WTC11 (cell line): ENCODE measurements at regions not wholly inside any gene's neighbourhood (a gene's known extent, or its start where the extent isn't known, plus 50 kb on each side); places are given as distances from the start of the nearest gene placed in this dataset.

Experiments
- ATAC-seq: fragments of 200-7000 bp; cut with Tn5 transposase; 2 replicates; pipeline ENCODE4 v1.10.0; 2021; ENCODE audit warnings: mild to moderate bottlenecking, moderate library complexity
- CTCF ChIA-PET: fragments of 300-600 bp; sonication (Branson Sonifier 250); formaldehyde crosslinking; loops from one replicate; lab custom pipeline; 2021; ENCODE audit warnings: antibody characterized with exemption; lab: Charles Lee
- POLR2A ChIA-PET: fragments of 350-600 bp; sonication (Branson Sonifier 250); formaldehyde crosslinking; loops from one replicate; lab custom pipeline; 2021; ENCODE audit warnings: antibody characterized with exemption; lab: Charles Lee
- DNase-seq: peaks from one replicate; pipeline ENCODE4 v3.0.0; 2021; ENCODE audit warnings: low spot score
- H3K27ac Mint-ChIP-seq: 2 replicates; pipeline ENCODE4 v1.8.0; 2021; ENCODE audit warnings: mixed read lengths
- H3K27me3 Mint-ChIP-seq: 2 replicates; pipeline ENCODE4 v1.8.0; 2021; ENCODE audit warnings: low read depth, mild to moderate bottlenecking, moderate library complexity, mixed read lengths
- H3K36me3 Mint-ChIP-seq: 2 replicates; pipeline ENCODE4 v1.8.0; 2021; ENCODE audit warnings: mixed read lengths
- H3K4me1 Mint-ChIP-seq: 2 replicates; pipeline ENCODE4 v1.8.0; 2022; ENCODE audit warnings: mixed read lengths
- H3K4me3 Mint-ChIP-seq: 2 replicates; pipeline ENCODE4 v1.8.0; 2021; ENCODE audit warnings: mild to moderate bottlenecking, moderate library complexity, mixed read lengths
- H3K9me3 Mint-ChIP-seq: 2 replicates; pipeline ENCODE4 v1.8.0; 2021; ENCODE audit warnings: mixed read lengths
- CBFB ChIP-seq: sonication (generic); formaldehyde crosslinking; IDR thresholded peaks from 2 replicates; pipeline ENCODE4 v1.8.1; 2022; ENCODE audit warnings: mild to moderate bottlenecking, low read depth, missing genetic modification reagents
- HMGA2 ChIP-seq: fragments of 250-450 bp; sonication (Bioruptor Pico); IDR thresholded peaks from 2 replicates; pipeline ENCODE4 v1.4.0; 2021; ENCODE audit warnings: mild to moderate bottlenecking, moderate library complexity
- IRF2 ChIP-seq: sonication (generic); formaldehyde crosslinking; IDR thresholded peaks from 2 replicates; pipeline ENCODE4 v1.8.0; 2022; ENCODE audit warnings: low read depth, missing genetic modification reagents, borderline replicate concordance
- JAZF1 ChIP-seq: fragments of 250-450 bp; sonication (Bioruptor Pico); IDR thresholded peaks from 2 replicates; pipeline ENCODE4 v1.9.0; 2021; ENCODE audit warnings: moderate library complexity, mild to moderate bottlenecking, inconsistent platforms
- NFATC4 ChIP-seq: fragments of 250-450 bp; sonication (Bioruptor Pico); IDR thresholded peaks from 2 replicates; pipeline ENCODE4 v1.9.0; 2021; ENCODE audit warnings: mild to moderate bottlenecking
- NR3C1 ChIP-seq: sonication (generic); formaldehyde crosslinking; conservative IDR thresholded peaks from 2 replicates; pipeline ENCODE4 v1.8.1; 2023; ENCODE audit warnings: low read depth, mild to moderate bottlenecking, missing genetic modification reagents
- TEAD1 ChIP-seq: sonication (generic); formaldehyde crosslinking; IDR thresholded peaks from 2 replicates; pipeline ENCODE4 v1.8.0; 2022; ENCODE audit warnings: mild to moderate bottlenecking, missing genetic modification reagents
- ZNF138 ChIP-seq: sonication (generic); formaldehyde crosslinking; conservative IDR thresholded peaks from 2 replicates; pipeline ENCODE4 v1.8.1; 2022; ENCODE audit warnings: mild to moderate bottlenecking, moderate library complexity, missing genetic modification reagents
- ZNF232 ChIP-seq: sonication (generic); formaldehyde crosslinking; IDR thresholded peaks from 2 replicates; pipeline ENCODE4 v1.8.0; 2022; ENCODE audit warnings: mild to moderate bottlenecking, missing genetic modification reagents
- ZNF317 ChIP-seq: sonication (generic); formaldehyde crosslinking; IDR thresholded peaks from 2 replicates; pipeline ENCODE4 v1.8.1; 2023; ENCODE audit warnings: low read depth, mild to moderate bottlenecking, moderate library complexity, missing genetic modification reagents, borderline replicate concordance
- ZNF396 ChIP-seq: fragments of 250-450 bp; sonication (Bioruptor Pico); IDR thresholded peaks from 2 replicates; pipeline ENCODE4 v1.8.0; 2021; ENCODE audit warnings: mild to moderate bottlenecking, moderate library complexity, borderline replicate concordance
- TF ChIP-seq, protein P1 (sequence below): sonication (generic); formaldehyde crosslinking; IDR thresholded peaks from 2 replicates; pipeline ENCODE4 v1.8.0; 2023; ENCODE audit warnings: missing genetic modification reagents
- TF ChIP-seq, protein P2 (sequence below): fragments of 200-600 bp; IDR thresholded peaks from 2 replicates; pipeline ENCODE4 v1.8.0; 2022; ENCODE audit warnings: antibody characterized with exemption
- TF ChIP-seq, protein P3 (sequence below): sonication (generic); formaldehyde crosslinking; IDR thresholded peaks from 2 replicates; pipeline ENCODE4 v1.8.0; 2022; ENCODE audit warnings: mild to moderate bottlenecking, missing genetic modification reagents
- TF ChIP-seq, protein P4 (sequence below): sonication (generic); formaldehyde crosslinking; IDR thresholded peaks from 2 replicates; pipeline ENCODE4 v1.8.1; 2022; ENCODE audit warnings: mild to moderate bottlenecking, moderate library complexity, missing genetic modification reagents
- TF ChIP-seq, protein P5 (sequence below): sonication (generic); formaldehyde crosslinking; IDR thresholded peaks from 2 replicates; pipeline ENCODE4 v1.8.0; 2022; ENCODE audit warnings: mild to moderate bottlenecking, missing genetic modification reagents
- TF ChIP-seq, protein P6 (sequence below): sonication (generic); formaldehyde crosslinking; conservative IDR thresholded peaks from 2 replicates; pipeline ENCODE4 v1.8.1; 2022; ENCODE audit warnings: mild to moderate bottlenecking, missing genetic modification reagents

DNA sequence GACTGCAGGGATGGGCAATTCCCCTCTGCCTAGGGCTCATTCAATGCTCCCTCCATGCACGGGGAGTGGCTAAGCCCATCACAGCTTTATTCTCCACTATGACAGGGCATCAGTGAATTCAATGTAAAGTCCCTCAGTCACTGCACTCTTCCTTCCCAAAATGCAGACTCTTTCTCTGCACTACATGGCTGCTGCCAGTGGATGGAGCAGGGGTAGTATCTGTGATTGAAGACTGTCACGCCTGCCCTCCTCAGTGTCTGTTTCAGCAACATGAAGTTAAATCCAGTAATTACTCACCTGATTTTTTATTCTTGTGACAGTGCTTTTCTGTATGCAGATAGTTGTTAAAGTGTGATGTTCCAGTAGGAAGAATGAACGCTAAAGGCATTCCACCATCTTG, 1323.2 kb downstream of the AMY1C start (continued):
- TF ChIP-seq HMGA2 (CRISPR knock-in tag), result no peak
- TF ChIP-seq, protein P1, sequence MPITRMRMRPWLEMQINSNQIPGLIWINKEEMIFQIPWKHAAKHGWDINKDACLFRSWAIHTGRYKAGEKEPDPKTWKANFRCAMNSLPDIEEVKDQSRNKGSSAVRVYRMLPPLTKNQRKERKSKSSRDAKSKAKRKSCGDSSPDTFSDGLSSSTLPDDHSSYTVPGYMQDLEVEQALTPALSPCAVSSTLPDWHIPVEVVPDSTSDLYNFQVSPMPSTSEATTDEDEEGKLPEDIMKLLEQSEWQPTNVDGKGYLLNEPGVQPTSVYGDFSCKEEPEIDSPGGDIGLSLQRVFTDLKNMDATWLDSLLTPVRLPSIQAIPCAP (CRISPR knock-in tag), result no peak
- no peak for TF ChIP-seq NFATC4
- no peak for TF ChIP-seq ZNF317 (CRISPR knock-in tag)
- TF ChIP-seq, protein P2, sequence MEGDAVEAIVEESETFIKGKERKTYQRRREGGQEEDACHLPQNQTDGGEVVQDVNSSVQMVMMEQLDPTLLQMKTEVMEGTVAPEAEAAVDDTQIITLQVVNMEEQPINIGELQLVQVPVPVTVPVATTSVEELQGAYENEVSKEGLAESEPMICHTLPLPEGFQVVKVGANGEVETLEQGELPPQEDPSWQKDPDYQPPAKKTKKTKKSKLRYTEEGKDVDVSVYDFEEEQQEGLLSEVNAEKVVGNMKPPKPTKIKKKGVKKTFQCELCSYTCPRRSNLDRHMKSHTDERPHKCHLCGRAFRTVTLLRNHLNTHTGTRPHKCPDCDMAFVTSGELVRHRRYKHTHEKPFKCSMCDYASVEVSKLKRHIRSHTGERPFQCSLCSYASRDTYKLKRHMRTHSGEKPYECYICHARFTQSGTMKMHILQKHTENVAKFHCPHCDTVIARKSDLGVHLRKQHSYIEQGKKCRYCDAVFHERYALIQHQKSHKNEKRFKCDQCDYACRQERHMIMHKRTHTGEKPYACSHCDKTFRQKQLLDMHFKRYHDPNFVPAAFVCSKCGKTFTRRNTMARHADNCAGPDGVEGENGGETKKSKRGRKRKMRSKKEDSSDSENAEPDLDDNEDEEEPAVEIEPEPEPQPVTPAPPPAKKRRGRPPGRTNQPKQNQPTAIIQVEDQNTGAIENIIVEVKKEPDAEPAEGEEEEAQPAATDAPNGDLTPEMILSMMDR, result no peak
- TF ChIP-seq, protein P3, sequence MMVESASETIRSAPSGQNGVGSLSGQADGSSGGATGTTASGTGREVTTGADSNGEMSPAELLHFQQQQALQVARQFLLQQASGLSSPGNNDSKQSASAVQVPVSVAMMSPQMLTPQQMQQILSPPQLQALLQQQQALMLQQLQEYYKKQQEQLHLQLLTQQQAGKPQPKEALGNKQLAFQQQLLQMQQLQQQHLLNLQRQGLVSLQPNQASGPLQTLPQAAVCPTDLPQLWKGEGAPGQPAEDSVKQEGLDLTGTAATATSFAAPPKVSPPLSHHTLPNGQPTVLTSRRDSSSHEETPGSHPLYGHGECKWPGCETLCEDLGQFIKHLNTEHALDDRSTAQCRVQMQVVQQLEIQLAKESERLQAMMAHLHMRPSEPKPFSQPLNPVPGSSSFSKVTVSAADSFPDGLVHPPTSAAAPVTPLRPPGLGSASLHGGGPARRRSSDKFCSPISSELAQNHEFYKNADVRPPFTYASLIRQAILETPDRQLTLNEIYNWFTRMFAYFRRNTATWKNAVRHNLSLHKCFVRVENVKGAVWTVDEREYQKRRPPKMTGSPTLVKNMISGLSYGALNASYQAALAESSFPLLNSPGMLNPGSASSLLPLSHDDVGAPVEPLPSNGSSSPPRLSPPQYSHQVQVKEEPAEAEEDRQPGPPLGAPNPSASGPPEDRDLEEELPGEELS (CRISPR knock-in tag), result no peak
- TF ChIP-seq, protein P4, sequence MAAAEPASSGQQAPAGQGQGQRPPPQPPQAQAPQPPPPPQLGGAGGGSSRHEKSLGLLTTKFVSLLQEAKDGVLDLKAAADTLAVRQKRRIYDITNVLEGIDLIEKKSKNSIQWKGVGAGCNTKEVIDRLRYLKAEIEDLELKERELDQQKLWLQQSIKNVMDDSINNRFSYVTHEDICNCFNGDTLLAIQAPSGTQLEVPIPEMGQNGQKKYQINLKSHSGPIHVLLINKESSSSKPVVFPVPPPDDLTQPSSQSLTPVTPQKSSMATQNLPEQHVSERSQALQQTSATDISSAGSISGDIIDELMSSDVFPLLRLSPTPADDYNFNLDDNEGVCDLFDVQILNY, result no peak

DNA sequence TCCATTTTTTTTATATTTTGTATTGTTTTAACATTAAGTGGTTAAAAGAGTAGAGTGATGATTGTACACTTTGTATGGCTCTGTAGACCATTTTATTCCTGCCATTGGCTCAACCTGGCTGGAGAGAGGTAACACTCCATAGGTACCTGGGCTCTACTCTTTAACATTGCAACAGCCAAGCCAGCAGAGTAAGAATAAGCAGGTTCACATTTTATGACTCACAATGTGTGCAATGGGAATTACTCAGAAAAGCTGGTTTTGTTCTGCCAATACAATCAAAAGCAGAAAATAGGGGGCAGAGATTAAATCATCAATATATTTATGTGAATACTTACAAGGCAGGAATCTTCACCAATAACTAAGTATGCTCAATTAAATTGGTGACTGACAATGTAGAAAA, 1324.0 kb downstream of the AMY1C start:
- ATAC-seq (no peak), DNase-seq (no peak)
- CTCF ChIA-PET, result no interaction called here
- no peaks in the 10 kb centered on the region for H3K27me3 Mint-ChIP-seq
- POLR2A ChIA-PET, result no interaction called here
- no peaks in the 10 kb centered on the region for H3K9me3 Mint-ChIP-seq
- TF ChIP-seq, protein P5, sequence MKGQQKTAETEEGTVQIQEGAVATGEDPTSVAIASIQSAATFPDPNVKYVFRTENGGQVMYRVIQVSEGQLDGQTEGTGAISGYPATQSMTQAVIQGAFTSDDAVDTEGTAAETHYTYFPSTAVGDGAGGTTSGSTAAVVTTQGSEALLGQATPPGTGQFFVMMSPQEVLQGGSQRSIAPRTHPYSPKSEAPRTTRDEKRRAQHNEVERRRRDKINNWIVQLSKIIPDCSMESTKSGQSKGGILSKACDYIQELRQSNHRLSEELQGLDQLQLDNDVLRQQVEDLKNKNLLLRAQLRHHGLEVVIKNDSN (CRISPR knock-in tag), result no peak
- no peaks in the 10 kb centered on the region for H3K4me1 Mint-ChIP-seq
- H3K4me3 Mint-ChIP-seq, result no peak overlapping the region
- no peak overlapping the region for H3K27ac Mint-ChIP-seq
- H3K36me3 Mint-ChIP-seq, result no peaks in the 10 kb centered on the region

DNA sequence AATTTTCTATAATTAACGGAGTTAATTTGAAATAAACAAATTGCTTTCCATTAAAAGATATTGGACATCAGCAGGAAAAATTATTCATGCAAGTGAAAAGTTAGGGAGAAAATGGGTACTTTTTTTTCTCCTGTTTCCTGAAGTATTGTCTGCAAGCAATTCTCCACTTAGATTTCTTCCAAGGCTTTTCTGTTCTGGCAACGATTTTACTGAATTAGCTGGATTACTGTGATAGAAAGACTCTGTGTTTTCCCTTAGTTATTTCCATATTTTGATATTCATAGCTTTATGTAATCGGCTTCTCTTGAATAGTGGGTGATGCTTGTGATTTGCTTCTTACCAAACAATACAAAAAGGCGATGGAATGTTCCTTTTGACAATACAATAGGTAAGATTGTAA, 1333.9 kb downstream of the AMY1C start:
- CTCF ChIA-PET, result interaction anchor here (1.4 kb wide), 1 partner anchor 54 kb away, joined by 3 read pairs; no protein-coding TSS in a partner anchor
- Mint-ChIP-seq H3K27ac (no peak overlapping the region), H3K9me3 (no peaks in the 10 kb centered on the region), H3K4me1 (no peaks in the 10 kb centered on the region), H3K36me3 (no peaks in the 10 kb centered on the region), H3K4me3 (no peak overlapping the region), H3K27me3 (no peaks in the 10 kb centered on the region)
- no peak for DNase-seq
- ATAC-seq, result no peak
- TF ChIP-seq TEAD1 (CRISPR knock-in tag), result no peak
- no peak for TF ChIP-seq ZNF138 (CRISPR knock-in tag)
- TF ChIP-seq, protein P6, sequence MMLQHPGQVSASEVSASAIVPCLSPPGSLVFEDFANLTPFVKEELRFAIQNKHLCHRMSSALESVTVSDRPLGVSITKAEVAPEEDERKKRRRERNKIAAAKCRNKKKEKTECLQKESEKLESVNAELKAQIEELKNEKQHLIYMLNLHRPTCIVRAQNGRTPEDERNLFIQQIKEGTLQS (CRISPR knock-in tag), result no peak
- no peak for TF ChIP-seq ZNF232 (CRISPR knock-in tag)
- no peak for TF ChIP-seq CBFB (CRISPR knock-in tag)
- no peak for TF ChIP-seq ZNF396 (CRISPR knock-in tag)
- no peak for TF ChIP-seq NR3C1 (CRISPR knock-in tag)
- no peak for TF ChIP-seq IRF2 (CRISPR knock-in tag)
- no peak for TF ChIP-seq JAZF1
- POLR2A ChIA-PET, result no interaction called here
